ENCODE measurements at regions not wholly inside any gene's neighbourhood (a gene's known extent, or its start where the extent isn't known, plus 50 kb on each side); places are given as distances from the start of the nearest gene placed in this dataset.
"Not testable (repeated sequence)": the region's sequence is repeated elsewhere in the genome, so short reads cannot be mapped to it uniquely, and the experiment has no call there.

- intact Hi-C loops (cut with DNase I, micrococcal nuclease); DNase-seq: not testable (repeated sequence)
Observed at GRCh38 chr7:75269159-75269558, 126.3 kb upstream of the TRIM73 start.

DNA sequence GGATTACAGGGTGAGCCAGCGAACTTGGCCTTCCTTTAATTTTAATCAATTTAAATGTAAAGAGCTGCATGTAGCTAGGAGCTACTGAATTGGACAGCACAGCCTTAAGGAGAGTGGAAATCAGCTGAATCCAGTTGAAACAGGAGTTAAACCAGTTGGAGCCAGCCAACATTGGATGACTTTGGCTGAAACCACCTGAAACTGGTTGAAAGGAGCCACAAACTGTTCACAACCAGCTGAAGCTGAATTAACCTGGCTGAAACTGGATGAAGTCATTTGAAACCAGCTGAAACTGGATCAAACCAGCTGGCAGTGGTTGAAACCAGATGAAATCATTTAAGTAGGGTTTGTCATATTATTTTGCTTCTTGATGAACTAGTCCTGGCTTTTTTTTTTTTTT is 121.3 kb upstream of the TRIM73 start:
- intact Hi-C loops (cut with DNase I, micrococcal nuclease); DNase-seq; ATAC-seq: not testable (repeated sequence)

More at GRCh38 chr7:75269159-75269558, 126.3 kb upstream of the TRIM73 start:
- peak; percentile 43 for ATAC-seq
